SIG-M5 treated with dmso at 0.1 percent for 504 hours (cell line): ENCODE measurements at regions not wholly inside any gene's neighbourhood (a gene's known extent, or its start where the extent isn't known, plus 50 kb on each side); places are given as distances from the start of the nearest gene placed in this dataset.
A peak's percentile ranks its signal among the peaks of the same experiment; 100 is the strongest.
"Not testable (repeated sequence)": the region's sequence is repeated elsewhere in the genome, so short reads cannot be mapped to it uniquely, and the experiment has no call there.

Experiments used
- DNase-seq: peaks from one replicate; lab custom pipeline; 2025; ENCODE audit not compliant: unreplicated experiment; lab: John Stamatoyannopoulos, UW

- DNase-seq = no peak
Observed at GRCh38 chr13:68540244-68540643, 1310.1 kb upstream of the PCDH9 start.

- no peak for DNase-seq
Observed at GRCh38 chr13:68535329-68535728, 1305.2 kb upstream of the PCDH9 start.

- DNase-seq = not testable (repeated sequence)
Observed at GRCh38 chr13:68527167-68527566, 1297.0 kb upstream of the PCDH9 start.

- no peak for DNase-seq
Observed at GRCh38 chr13:68523838-68524424, 1293.8 kb upstream of the PCDH9 start.

GRCh38 chr13:68522184-68522583 is 1292.0 kb upstream of the PCDH9 start:
- no peak for DNase-seq

GRCh38 chr13:68509734-68510621 is 1279.8 kb upstream of the PCDH9 start:
- DNase-seq = no peak

- DNase-seq = no peak
Observed at GRCh38 chr13:68506888-68507551, 1276.9 kb upstream of the PCDH9 start.

GRCh38 chr13:68490594-68490993 is 1260.5 kb upstream of the PCDH9 start:
- DNase-seq = no peak

GRCh38 chr13:68481130-68481529 is 1251.0 kb upstream of the PCDH9 start:
- no peak for DNase-seq

- no peak for DNase-seq
Observed at GRCh38 chr13:68473834-68474326, 1243.7 kb upstream of the PCDH9 start.

- no peak for DNase-seq
Observed at GRCh38 chr13:68467160-68467559, 1237.0 kb upstream of the PCDH9 start.

GRCh38 chr13:68440874-68441273 is 1210.7 kb upstream of the PCDH9 start:
- no peak for DNase-seq

GRCh38 chr13:68439817-68440216 is 1209.7 kb upstream of the PCDH9 start:
- DNase-seq = peak; percentile 1

GRCh38 chr13:68428292-68428691 is 1198.2 kb upstream of the PCDH9 start:
- no peak for DNase-seq

- DNase-seq = no peak
Observed at GRCh38 chr13:68417801-68418200, 1187.7 kb upstream of the PCDH9 start.

- DNase-seq = no peak
Observed at GRCh38 chr13:68410007-68410406, 1179.9 kb upstream of the PCDH9 start.

- DNase-seq = no peak
Observed at GRCh38 chr13:68390987-68391386, 1160.9 kb upstream of the PCDH9 start.

- DNase-seq = no peak
Observed at GRCh38 chr13:68386808-68387207, 1156.7 kb upstream of the PCDH9 start.

- DNase-seq = no peak
Observed at GRCh38 chr13:68380041-68380973, 1150.2 kb upstream of the PCDH9 start.

- DNase-seq = no peak
Observed at GRCh38 chr13:68378294-68378693, 1148.2 kb upstream of the PCDH9 start.

GRCh38 chr13:68375004-68375403 is 1144.9 kb upstream of the PCDH9 start:
- no peak for DNase-seq
